HL-60 (cell line): ENCODE measurements at regions not wholly inside any gene's neighbourhood (a gene's known extent, or its start where the extent isn't known, plus 50 kb on each side); places are given as distances from the start of the nearest gene placed in this dataset.

Source experiments
- DNase-seq, 2 experiments: peaks; one replicate each; pipeline ENCODE4 v3.0.0-alpha.2; 2010 to 2020; ENCODE audit warnings: low read depth in 1 of 2, low spot score in 1 of 2
- H3K27ac ChIP-seq: fragments of 250-450 bp; sonication (Bioruptor Pico); replicated peaks from 2 replicates; pipeline ENCODE4 v1.5.1; 2020; ENCODE audit warnings: mild to moderate bottlenecking, moderate library complexity
- H3K27me3 ChIP-seq: fragments of 250-450 bp; sonication (Bioruptor Pico); 2 replicates; pipeline ENCODE4 v1.5.1; 2021; ENCODE audit warnings: mild to moderate bottlenecking, moderate library complexity; ENCODE audit not compliant: insufficient read depth, poor library complexity, severe bottlenecking
- H3K4me3 ChIP-seq: replicated peaks from 2 replicates; pipeline ENCODE4 v1.5.1; 2011; ENCODE audit warnings: mild to moderate bottlenecking, control low read depth, low read length; ENCODE audit not compliant: insufficient read depth
- CTCF ChIP-seq: IDR thresholded peaks from one replicate; pipeline ENCODE4 v1.5.1; 2011; ENCODE audit warnings: low read length, control low read depth, inconsistent platforms; ENCODE audit not compliant: insufficient read depth
- GABPA ChIP-seq: IDR thresholded peaks from 2 replicates; pipeline ENCODE4 v1.6.1; 2012; ENCODE audit warnings: low read depth
- POLR2AphosphoS5 ChIP-seq: IDR thresholded peaks from 2 replicates; pipeline ENCODE4 v1.6.1; 2012; ENCODE audit warnings: low read depth
- SPI1 ChIP-seq: IDR thresholded peaks from 2 replicates; pipeline ENCODE4 v1.6.1; 2012; ENCODE audit warnings: low read depth, mild to moderate bottlenecking, borderline replicate concordance
- TF ChIP-seq, protein P1 (sequence below): IDR thresholded peaks from 2 replicates; pipeline ENCODE4 v1.6.1; 2012; ENCODE audit warnings: low read depth; ENCODE audit not compliant: insufficient replicate concordance

DNA sequence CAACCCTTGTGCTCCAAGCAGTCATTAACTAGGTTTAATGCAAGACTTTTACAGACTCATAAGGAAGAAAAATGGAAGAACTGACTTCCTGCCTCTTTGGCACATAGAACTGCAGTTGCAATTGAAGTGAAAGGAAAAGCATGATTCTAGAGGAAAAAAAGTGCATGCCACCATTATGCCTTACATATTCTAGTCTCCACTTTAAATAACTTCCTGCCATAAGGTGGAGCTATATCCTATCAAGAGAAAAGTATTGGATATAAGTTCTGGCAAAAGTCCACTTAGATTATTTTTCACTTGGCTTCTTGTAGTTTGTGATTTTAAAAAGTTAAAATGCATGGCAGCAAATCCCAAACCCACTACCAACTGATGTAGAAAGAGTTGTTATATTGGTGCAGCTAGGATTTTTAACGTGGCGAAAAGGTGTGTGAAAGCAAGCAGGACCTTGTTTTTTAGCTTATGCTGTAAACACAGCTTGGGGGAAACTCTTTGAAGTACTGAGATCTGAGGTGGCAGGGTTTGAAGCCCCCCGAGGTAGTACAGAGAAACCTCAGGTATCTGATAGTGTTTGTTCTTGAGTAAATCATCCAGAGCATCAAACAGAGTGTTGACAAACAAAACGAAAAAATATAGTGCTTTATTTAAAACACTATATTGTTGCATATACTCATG, 117.9 kb downstream of the ANXA1 start:
- Histone ChIP-seq H3K27ac (no peak overlapping the region), H3K27me3 (no peaks in the 10 kb centered on the region), H3K4me3 (no peak overlapping the region)
- TF ChIP-seq CTCF: no peak
- TF ChIP-seq GABPA: no peak
- no peak for TF ChIP-seq POLR2AphosphoS5
- TF ChIP-seq, protein P1, sequence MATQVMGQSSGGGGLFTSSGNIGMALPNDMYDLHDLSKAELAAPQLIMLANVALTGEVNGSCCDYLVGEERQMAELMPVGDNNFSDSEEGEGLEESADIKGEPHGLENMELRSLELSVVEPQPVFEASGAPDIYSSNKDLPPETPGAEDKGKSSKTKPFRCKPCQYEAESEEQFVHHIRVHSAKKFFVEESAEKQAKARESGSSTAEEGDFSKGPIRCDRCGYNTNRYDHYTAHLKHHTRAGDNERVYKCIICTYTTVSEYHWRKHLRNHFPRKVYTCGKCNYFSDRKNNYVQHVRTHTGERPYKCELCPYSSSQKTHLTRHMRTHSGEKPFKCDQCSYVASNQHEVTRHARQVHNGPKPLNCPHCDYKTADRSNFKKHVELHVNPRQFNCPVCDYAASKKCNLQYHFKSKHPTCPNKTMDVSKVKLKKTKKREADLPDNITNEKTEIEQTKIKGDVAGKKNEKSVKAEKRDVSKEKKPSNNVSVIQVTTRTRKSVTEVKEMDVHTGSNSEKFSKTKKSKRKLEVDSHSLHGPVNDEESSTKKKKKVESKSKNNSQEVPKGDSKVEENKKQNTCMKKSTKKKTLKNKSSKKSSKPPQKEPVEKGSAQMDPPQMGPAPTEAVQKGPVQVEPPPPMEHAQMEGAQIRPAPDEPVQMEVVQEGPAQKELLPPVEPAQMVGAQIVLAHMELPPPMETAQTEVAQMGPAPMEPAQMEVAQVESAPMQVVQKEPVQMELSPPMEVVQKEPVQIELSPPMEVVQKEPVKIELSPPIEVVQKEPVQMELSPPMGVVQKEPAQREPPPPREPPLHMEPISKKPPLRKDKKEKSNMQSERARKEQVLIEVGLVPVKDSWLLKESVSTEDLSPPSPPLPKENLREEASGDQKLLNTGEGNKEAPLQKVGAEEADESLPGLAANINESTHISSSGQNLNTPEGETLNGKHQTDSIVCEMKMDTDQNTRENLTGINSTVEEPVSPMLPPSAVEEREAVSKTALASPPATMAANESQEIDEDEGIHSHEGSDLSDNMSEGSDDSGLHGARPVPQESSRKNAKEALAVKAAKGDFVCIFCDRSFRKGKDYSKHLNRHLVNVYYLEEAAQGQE: no peak
- TF ChIP-seq SPI1: no peak
- DNase-seq: no peak

GRCh38 chr9:73270967-73271721, 119.5 kb downstream of the ANXA1 start:
- Histone ChIP-seq H3K27ac (no peak overlapping the region), H3K27me3 (no peaks in the 10 kb centered on the region), H3K4me3 (no peak overlapping the region)
- TF ChIP-seq CTCF: no peak
- TF ChIP-seq, protein P1: no peak
- no peak for TF ChIP-seq SPI1
- no peak for TF ChIP-seq GABPA
- TF ChIP-seq POLR2AphosphoS5: no peak
- peak; percentile 8 to 35 for DNase-seq

DNA sequence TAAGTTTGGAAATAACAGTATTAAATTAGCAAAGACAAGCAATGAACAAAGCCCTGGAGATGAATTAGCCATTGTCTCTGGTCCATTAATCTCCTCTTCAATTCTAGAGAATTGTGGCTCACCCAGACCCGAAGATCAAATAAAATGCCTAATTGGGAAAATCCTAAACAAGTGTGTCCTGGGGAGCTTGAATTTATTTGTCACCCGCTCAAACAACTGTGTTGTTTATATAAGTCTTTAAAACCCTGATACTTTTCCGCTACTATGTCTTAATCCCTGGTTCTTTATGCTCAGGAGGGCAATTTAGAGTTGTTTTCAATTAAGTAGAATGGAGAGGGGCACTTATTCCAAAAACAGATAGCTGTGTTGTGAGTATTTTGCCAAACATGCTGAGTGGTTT, 128.4 kb downstream of the ANXA1 start:
- no peak for TF ChIP-seq CTCF
- no peak for TF ChIP-seq POLR2AphosphoS5
- TF ChIP-seq, protein P1: no peak
- TF ChIP-seq SPI1: no peak
- no peak for TF ChIP-seq GABPA
- no peak for DNase-seq
- Histone ChIP-seq H3K27me3 (no peaks in the 10 kb centered on the region), H3K4me3 (no peak overlapping the region), H3K27ac (no peak overlapping the region)
